Ascending aorta (tissue), 2 donors: ENCODE measurements at regions not wholly inside any gene's neighbourhood (a gene's known extent, or its start where the extent isn't known, plus 50 kb on each side); places are given as distances from the start of the nearest gene placed in this dataset.

ENCODE experiments used
- DNase-seq, 2 donors: peaks; one replicate each; pipeline ENCODE4 v3.0.0-alpha.2; 2019; ENCODE audit warnings: low spot score in 2 of 2
- H3K27ac ChIP-seq, 2 donors: fragments of 200-600 bp; sonication (generic); one replicate each; pipeline ENCODE4 v1.5.1; 2016 to 2017; ENCODE audit warnings: mild to moderate bottlenecking in 1 of 2
- H3K27me3 ChIP-seq: fragments of 200-600 bp; sonication (generic); one replicate; pipeline ENCODE4 v1.5.1; 2017
- H3K36me3 ChIP-seq, 2 donors: fragments of 200-600 bp; sonication (generic); one replicate each; pipeline ENCODE4 v1.5.1; 2016
- H3K4me1 ChIP-seq, 2 donors: fragments of 200-600 bp; sonication (generic); one replicate each; pipeline ENCODE4 v1.5.1; 2016 to 2017; ENCODE audit warnings: mild to moderate bottlenecking in 1 of 2
- H3K4me3 ChIP-seq, 2 donors: fragments of 200-600 bp; sonication (generic); one replicate each; pipeline ENCODE4 v1.5.1; 2016 to 2017; ENCODE audit warnings: mild to moderate bottlenecking in 1 of 2
- H3K9me3 ChIP-seq, 2 donors: fragments of 200-600 bp; sonication (generic); one replicate each; pipeline ENCODE4 v1.5.1; 2016
- CTCF ChIP-seq, 3 experiments: fragments of 200-600 bp in 2 of 3; fragments of 450-650 bp in 1 of 3; sonication (generic) in 2 of 3; IDR thresholded peaks; one replicate each; pipeline ENCODE4 v1.5.1; 2016 to 2019; ENCODE audit warnings: antibody characterized with exemption in 3 of 3, mild to moderate bottlenecking in 1 of 3, moderate library complexity in 1 of 3
- intact Hi-C: fragments of 100-400 bp; cut with DNase I; formaldehyde crosslinking; loops from one replicate; pipeline ENCODE4 v1.15.1; 2023

- no peaks in the 10 kb centered on the region for H3K27me3 ChIP-seq
- no peak overlapping the region for H3K4me3 ChIP-seq
- H3K4me1 ChIP-seq = no peaks in the 10 kb centered on the region
- H3K36me3 ChIP-seq = no peaks in the 10 kb centered on the region
- no peaks in the 10 kb centered on the region for H3K9me3 ChIP-seq
- TF ChIP-seq CTCF (IDR thresholded peaks at IDR 0.05) = no peak
- DNase-seq = no peak
- intact Hi-C loops = no loop called here
- no peak overlapping the region for H3K27ac ChIP-seq
Observed at GRCh38 chr16:73383195-73383987, 335.5 kb upstream of the ZFHX3 start.

- H3K27me3 ChIP-seq = no peaks in the 10 kb centered on the region
- no peak overlapping the region for H3K27ac ChIP-seq
- intact Hi-C loops = no loop called here
- no peak overlapping the region for H3K4me3 ChIP-seq
- DNase-seq = no peak
- H3K36me3 ChIP-seq = no peaks in the 10 kb centered on the region
- TF ChIP-seq CTCF (IDR thresholded peaks at IDR 0.05) = no peak
- H3K4me1 ChIP-seq = no peaks in the 10 kb centered on the region
- no peaks in the 10 kb centered on the region for H3K9me3 ChIP-seq
Observed at GRCh38 chr16:73378471-73378870, 330.5 kb upstream of the ZFHX3 start.

- TF ChIP-seq CTCF (IDR thresholded peaks at IDR 0.05) = no peak
- intact Hi-C loops = no loop called here
- H3K36me3 ChIP-seq = no peaks in the 10 kb centered on the region
- no peaks in the 10 kb centered on the region for H3K27me3 ChIP-seq
- H3K4me3 ChIP-seq = no peak overlapping the region
- no peaks in the 10 kb centered on the region for H3K9me3 ChIP-seq
- no peaks in the 10 kb centered on the region for H3K4me1 ChIP-seq
- no peak overlapping the region for H3K27ac ChIP-seq
- DNase-seq = no peak
Observed at GRCh38 chr16:73371584-73372319, 323.8 kb upstream of the ZFHX3 start.

GRCh38 chr16:73369851-73370250 is 321.9 kb upstream of the ZFHX3 start:
- Histone ChIP-seq H3K4me1 (no peaks in the 10 kb centered on the region), H3K4me3 (no peak overlapping the region), H3K36me3 (no peaks in the 10 kb centered on the region), H3K9me3 (no peaks in the 10 kb centered on the region), H3K27ac (no peak overlapping the region), H3K27me3 (no peaks in the 10 kb centered on the region)
- DNase-seq = no peak
- intact Hi-C loops = no loop called here
- TF ChIP-seq CTCF (IDR thresholded peaks at IDR 0.05) = no peak

- intact Hi-C loops = no loop called here
- Histone ChIP-seq H3K27me3 (no peaks in the 10 kb centered on the region), H3K36me3 (no peaks in the 10 kb centered on the region), H3K27ac (no peak overlapping the region), H3K4me3 (no peak overlapping the region), H3K9me3 (no peaks in the 10 kb centered on the region), H3K4me1 (no peaks in the 10 kb centered on the region)
- TF ChIP-seq CTCF (IDR thresholded peaks at IDR 0.05) = no peak
- DNase-seq = no peak
Observed at GRCh38 chr16:73368715-73369114, 320.8 kb upstream of the ZFHX3 start.
